ENCODE measurements at regions not wholly inside any gene's neighbourhood (a gene's known extent, or its start where the extent isn't known, plus 50 kb on each side); places are given as distances from the start of the nearest gene placed in this dataset.

- TF ChIP-seq CTCF (IDR thresholded peaks at IDR 0.05) (no peak), POLR2A (IDR thresholded peaks at IDR 0.05; ENCODE audit: low read depth) (no peak)
These were observed 78.6 kb upstream of the PBX1 start for GRCh38 chr1:164480285-164480907.
